Stimulated activated CD8-positive, alpha-beta memory T cell treated with anti-CD3 and anti-CD28 coated beads, Interleukin-4, amount 100 ng/mL, for 1 hour (primary cell): ENCODE measurements at regions not wholly inside any gene's neighbourhood (a gene's known extent, or its start where the extent isn't known, plus 50 kb on each side); places are given as distances from the start of the nearest gene placed in this dataset.
"Not testable (repeated sequence)": the region's sequence is repeated elsewhere in the genome, so short reads cannot be mapped to it uniquely, and the experiment has no call there.

Source experiments
- DNase-seq, 2 donors: peaks; one replicate each; pipeline ENCODE4 v3.0.0-alpha.2; 2020; ENCODE audit warnings: low read depth in 2 of 2, low spot score in 1 of 2

GRCh38 chr3:21238661-21239060, 512.3 kb downstream of the ZNF385D start:
- DNase-seq, result no peak

DNA sequence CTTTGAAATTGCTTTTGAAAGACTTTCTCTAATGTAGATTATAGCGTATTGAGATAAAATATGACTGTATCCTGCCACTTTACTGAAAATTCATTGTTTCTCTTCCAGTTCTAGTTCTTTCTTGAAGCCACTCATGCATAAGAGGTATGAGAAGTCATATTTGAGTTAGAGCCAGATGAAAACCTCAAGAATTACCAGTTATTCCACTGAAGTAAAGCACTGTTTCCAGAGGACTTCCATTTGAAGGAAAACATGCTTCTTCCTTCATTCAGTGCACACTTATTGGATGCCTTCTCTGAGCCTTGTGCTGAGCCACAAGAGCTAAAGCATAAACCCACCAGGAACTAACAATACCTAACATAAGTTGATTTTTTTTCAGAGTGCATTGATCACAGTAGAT, 513.4 kb downstream of the ZNF385D start:
- DNase-seq, result no peak

DNA sequence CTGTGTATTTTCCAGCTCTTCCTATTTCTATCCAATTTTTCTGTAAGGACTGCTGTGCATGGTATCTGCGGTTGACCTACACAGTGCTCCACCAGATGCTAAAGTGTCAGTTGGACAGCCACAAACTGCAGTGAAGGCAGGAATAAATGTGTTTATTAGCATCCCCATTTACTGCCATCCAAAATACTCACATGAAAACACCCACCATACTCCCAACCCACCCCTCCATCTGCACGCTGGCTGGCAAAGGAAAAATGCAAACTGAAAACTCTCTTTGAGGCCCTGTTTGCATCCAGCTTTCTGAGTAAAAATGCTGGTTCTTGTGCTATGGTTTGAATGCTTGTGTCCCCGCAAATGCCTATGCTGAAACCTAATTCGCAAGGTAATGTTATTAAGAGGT, 515.5 kb downstream of the ZNF385D start:
- no peak for DNase-seq

DNA sequence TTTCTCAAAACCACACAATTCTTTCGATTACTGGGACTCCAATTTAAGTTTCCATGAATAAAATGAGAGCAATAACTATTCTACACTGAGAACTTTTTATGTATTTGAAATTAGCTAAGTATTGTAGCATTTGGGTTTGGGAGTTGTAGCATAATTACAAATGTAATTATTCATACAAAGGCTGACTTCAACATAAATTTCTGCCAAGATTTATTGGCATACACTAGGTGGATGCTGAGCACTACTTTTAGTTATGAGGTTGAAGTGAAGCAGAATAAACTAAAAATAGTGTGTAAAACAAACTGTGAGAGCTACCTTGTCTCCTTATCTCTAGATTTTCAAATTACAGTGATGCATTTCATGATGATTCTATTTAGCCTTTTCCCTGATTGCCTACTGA, 516.1 kb downstream of the ZNF385D start:
- DNase-seq, result no peak

- no peak for DNase-seq
Measured at GRCh38 chr3:21229426-21230135, 521.4 kb downstream of the ZNF385D start.

GRCh38 chr3:21226086-21226485, 524.9 kb downstream of the ZNF385D start:
- DNase-seq, result no peak

- DNase-seq, result no peak
Measured at GRCh38 chr3:21220944-21221343, 530.1 kb downstream of the ZNF385D start.

GRCh38 chr3:21216598-21216997, 534.4 kb downstream of the ZNF385D start:
- DNase-seq, result no peak

- not testable (repeated sequence) for DNase-seq
Measured at GRCh38 chr3:21204122-21204521, 546.9 kb downstream of the ZNF385D start.

DNA sequence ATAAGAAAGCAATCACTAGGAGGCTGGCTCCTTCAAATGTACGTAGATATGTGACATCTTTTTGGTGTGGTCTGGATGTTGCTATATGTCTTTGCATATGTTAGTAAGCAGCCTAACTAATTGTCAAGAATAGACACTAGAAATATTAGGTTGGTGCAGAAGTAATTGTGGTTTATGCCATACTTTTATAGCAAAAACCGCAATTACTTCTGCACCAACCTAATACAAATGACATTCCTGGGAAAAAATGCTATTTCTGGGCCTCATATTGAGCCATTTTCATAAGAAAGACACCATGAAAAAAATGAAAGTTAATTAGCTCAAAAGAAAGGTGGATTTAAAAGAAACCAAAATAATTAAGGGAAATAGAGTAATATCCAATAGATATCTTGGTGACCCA, 555.8 kb downstream of the ZNF385D start:
- DNase-seq, result no peak

DNA sequence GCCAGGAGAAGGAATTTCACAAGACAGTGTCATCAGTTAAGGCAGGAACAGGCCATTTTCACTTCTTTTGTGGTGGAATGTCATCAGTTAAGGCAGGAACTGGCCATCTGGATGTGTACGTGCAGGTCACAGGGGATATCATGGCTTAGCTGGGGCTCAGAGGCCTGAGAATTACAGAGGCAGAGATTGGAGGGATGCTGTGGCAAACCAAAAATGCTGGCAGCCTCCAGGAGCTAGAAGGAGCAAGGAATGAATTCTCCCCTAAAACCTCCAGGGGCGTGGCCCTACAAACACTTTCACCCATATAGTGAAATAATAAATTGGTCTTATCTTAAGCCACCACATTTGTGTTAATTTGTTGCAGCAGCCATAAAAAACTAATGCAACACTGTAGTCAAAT, 557.0 kb downstream of the ZNF385D start:
- DNase-seq, result not testable (repeated sequence)

- no peak for DNase-seq
Measured at GRCh38 chr3:21188459-21188858, 562.6 kb downstream of the ZNF385D start.

DNA sequence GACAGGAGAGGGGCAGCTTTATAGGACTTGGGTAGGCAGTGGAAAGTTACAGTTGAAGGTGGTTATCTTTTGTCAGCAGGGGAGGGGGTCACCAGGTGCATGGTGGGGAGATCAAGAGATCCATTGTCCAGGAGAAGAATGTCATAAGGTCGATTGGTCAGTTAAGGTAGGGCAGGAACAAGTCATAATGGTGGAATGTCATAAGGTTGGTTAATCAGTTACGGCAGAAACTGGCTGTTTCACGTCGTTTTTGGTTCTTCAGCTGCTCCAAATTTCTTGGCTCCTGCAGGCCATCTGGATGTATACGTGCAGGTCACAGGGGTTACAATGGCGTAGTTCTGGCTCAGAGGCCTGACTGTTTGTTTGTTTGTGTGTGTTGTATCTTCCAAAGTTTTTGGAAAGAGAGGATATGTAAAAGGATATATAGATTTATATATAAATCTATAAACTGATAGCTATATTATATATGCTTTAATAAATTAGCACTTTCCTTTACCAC, 565.1 kb downstream of the ZNF385D start:
- DNase-seq, result no peak

DNA sequence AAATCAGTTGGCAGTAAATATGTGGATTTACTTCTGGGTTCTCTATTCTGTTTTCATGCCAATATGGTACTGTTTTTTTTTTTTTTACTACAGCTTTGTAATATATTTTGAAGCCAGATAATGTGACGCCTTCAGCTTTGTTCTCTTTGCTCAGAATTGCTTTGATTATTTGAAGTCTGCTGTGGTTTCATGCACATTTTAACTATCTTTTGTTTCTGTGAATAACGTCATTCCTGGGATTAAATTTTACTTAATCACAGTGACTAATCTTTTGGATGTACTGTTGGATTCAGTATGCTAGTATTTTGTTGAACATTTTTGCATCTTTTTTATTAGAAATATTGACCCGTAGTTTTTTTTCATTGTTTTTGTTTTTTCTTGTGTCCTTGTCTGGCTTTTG, 576.5 kb downstream of the ZNF385D start:
- DNase-seq, result no peak

- DNase-seq, result no peak
Measured at GRCh38 chr3:21170964-21171363, 580.0 kb downstream of the ZNF385D start.

GRCh38 chr3:21169948-21170347, 581.1 kb downstream of the ZNF385D start:
- DNase-seq, result no peak

GRCh38 chr3:21168471-21168870, 582.5 kb downstream of the ZNF385D start:
- DNase-seq, result no peak

GRCh38 chr3:21163956-21164355, 587.1 kb downstream of the ZNF385D start:
- DNase-seq, result no peak

- no peak for DNase-seq
Measured at GRCh38 chr3:21159543-21159906, 591.5 kb downstream of the ZNF385D start.

DNA sequence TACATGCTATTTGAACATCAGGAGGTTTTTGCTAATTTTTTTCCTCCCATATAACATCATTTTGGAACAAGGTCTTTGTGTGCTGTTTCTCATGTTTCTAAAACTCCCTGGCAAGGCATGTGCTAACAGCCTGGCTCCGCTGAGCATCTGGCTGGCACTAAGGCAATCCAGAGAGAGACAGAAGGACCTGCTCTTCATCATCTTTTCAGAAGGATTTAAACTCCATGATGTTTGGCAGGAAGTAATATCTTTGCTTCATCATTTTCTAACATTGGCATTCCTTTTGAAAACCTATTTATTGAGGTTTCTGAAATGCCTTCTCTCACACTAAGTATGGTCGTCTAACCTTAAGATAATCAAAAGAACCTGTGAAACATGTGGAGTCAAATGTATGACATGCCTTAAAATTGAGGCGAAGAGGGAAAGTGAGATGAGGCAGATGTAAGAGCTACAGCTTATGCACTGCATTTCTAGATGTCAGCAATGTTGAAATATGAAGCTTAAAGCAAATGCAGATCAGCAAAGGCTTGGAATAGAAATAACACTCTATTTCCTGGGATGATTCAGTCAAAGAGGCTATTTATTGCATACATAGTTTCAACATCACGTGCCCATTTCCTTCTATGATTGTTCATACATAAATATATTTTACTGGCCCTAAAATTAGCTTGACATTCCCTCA, 592.0 kb downstream of the ZNF385D start:
- no peak for DNase-seq

DNA sequence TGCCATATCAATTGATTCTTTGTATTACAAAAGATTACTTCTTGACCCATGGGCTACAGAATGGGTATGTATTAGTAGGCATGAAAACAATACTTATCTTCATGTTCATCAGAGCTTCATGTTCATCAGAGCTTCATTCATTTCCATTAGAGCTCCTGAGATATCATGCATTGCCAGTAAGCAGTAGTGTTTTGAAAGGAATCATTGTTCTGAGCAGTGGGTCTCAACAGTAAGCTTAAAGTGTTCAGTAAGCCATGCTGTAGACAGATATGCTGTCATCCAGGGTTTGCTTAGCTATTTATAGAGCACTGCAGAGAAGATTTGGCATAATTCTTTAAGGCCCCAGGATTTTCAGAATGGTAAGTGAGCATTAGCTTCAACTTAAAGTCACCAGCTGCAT, 596.1 kb downstream of the ZNF385D start:
- no peak for DNase-seq

- no peak for DNase-seq
Measured at GRCh38 chr3:21152555-21152954, 598.5 kb downstream of the ZNF385D start.

GRCh38 chr3:21142949-21143348, 608.1 kb downstream of the ZNF385D start:
- no peak for DNase-seq
